Liver (tissue), 3 donors: ENCODE measurements at regions not wholly inside any gene's neighbourhood (a gene's known extent, or its start where the extent isn't known, plus 50 kb on each side); places are given as distances from the start of the nearest gene placed in this dataset.

Experiments
- FOXA1 ChIP-seq: IDR thresholded peaks from 2 replicates; pipeline ENCODE4 v1.6.1; 2016; ENCODE audit warnings: antibody characterized with exemption
- HNF4A ChIP-seq, 2 donors: conservative IDR thresholded peaks; 2 replicates each; pipeline ENCODE4 v1.6.1; 2016; ENCODE audit warnings: antibody characterized with exemption in 2 of 2, mild to moderate bottlenecking in 2 of 2
- JUND ChIP-seq, 2 donors: IDR thresholded peaks; 2 replicates each; pipeline ENCODE4 v1.6.1; 2016; ENCODE audit warnings: antibody characterized with exemption in 2 of 2
- NR2F2 ChIP-seq: IDR thresholded peaks from 2 replicates; pipeline ENCODE4 v1.6.1; 2016; ENCODE audit warnings: antibody characterized with exemption
- RXRA ChIP-seq, 2 donors: IDR thresholded peaks; 2 replicates each; pipeline ENCODE4 v1.6.1; 2017 to 2018; ENCODE audit warnings: antibody characterized with exemption in 2 of 2, mild to moderate bottlenecking in 1 of 2
- SP1 ChIP-seq: IDR thresholded peaks from 2 replicates; pipeline ENCODE4 v1.6.1; 2018; ENCODE audit warnings: antibody characterized with exemption, mild to moderate bottlenecking
- TAF1 ChIP-seq: conservative IDR thresholded peaks from 2 replicates; pipeline ENCODE4 v1.6.1; 2016; ENCODE audit warnings: antibody characterized with exemption, mild to moderate bottlenecking
- YY1 ChIP-seq: IDR thresholded peaks from 2 replicates; pipeline ENCODE4 v1.6.1; 2016; ENCODE audit warnings: antibody characterized with exemption, mild to moderate bottlenecking
- TF ChIP-seq, protein P1 (sequence below): fragments of 150-350 bp; IDR thresholded peaks from 2 replicates; pipeline ENCODE4 v1.5.1; 2017; ENCODE audit warnings: improper control_type of control experiment, low read depth, low read length; ENCODE audit not compliant: missing input control
- TF ChIP-seq, protein P2 (sequence below): IDR thresholded peaks from 2 replicates; pipeline ENCODE4 v1.6.1; 2016; ENCODE audit warnings: antibody characterized with exemption, mild to moderate bottlenecking
- TF ChIP-seq, protein P3 (sequence below): IDR thresholded peaks from 2 replicates; pipeline ENCODE4 v1.6.1; 2016; ENCODE audit warnings: antibody characterized with exemption
- TF ChIP-seq, protein P4 (sequence below): IDR thresholded peaks from 2 replicates; pipeline ENCODE4 v1.6.1; 2016; ENCODE audit warnings: antibody characterized with exemption
- TF ChIP-seq, protein P5 (sequence below): IDR thresholded peaks from 2 replicates; pipeline ENCODE4 v1.6.1; 2016; ENCODE audit warnings: antibody characterized with exemption
- donor health status: healthy.
- donor health status: healthy.

DNA sequence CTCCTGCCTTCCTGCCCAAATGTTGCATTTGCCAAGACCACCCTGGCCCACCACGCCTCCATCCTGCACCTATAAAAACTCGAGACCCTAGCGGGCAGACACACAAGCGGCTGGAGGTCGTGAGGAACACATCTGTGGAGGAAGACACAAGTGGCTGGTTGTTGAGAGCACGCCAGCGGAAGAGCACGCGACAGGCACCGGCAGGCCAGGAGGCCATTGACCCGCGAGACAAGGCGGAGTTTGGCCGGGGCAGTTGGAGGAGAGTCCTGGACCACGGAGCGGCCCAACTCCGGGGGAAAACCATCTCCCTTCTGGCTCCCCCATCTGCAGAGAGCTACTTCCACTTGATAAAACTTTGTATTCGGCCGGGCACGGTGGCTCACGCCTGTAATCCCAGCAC is 115.2 kb upstream of the AGA start:
- TF ChIP-seq, protein P1, sequence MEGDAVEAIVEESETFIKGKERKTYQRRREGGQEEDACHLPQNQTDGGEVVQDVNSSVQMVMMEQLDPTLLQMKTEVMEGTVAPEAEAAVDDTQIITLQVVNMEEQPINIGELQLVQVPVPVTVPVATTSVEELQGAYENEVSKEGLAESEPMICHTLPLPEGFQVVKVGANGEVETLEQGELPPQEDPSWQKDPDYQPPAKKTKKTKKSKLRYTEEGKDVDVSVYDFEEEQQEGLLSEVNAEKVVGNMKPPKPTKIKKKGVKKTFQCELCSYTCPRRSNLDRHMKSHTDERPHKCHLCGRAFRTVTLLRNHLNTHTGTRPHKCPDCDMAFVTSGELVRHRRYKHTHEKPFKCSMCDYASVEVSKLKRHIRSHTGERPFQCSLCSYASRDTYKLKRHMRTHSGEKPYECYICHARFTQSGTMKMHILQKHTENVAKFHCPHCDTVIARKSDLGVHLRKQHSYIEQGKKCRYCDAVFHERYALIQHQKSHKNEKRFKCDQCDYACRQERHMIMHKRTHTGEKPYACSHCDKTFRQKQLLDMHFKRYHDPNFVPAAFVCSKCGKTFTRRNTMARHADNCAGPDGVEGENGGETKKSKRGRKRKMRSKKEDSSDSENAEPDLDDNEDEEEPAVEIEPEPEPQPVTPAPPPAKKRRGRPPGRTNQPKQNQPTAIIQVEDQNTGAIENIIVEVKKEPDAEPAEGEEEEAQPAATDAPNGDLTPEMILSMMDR = no peak
- TF ChIP-seq NR2F2 = no peak
- TF ChIP-seq JUND (IDR thresholded peaks at IDR 0.05) = no peak
- TF ChIP-seq, protein P2, sequence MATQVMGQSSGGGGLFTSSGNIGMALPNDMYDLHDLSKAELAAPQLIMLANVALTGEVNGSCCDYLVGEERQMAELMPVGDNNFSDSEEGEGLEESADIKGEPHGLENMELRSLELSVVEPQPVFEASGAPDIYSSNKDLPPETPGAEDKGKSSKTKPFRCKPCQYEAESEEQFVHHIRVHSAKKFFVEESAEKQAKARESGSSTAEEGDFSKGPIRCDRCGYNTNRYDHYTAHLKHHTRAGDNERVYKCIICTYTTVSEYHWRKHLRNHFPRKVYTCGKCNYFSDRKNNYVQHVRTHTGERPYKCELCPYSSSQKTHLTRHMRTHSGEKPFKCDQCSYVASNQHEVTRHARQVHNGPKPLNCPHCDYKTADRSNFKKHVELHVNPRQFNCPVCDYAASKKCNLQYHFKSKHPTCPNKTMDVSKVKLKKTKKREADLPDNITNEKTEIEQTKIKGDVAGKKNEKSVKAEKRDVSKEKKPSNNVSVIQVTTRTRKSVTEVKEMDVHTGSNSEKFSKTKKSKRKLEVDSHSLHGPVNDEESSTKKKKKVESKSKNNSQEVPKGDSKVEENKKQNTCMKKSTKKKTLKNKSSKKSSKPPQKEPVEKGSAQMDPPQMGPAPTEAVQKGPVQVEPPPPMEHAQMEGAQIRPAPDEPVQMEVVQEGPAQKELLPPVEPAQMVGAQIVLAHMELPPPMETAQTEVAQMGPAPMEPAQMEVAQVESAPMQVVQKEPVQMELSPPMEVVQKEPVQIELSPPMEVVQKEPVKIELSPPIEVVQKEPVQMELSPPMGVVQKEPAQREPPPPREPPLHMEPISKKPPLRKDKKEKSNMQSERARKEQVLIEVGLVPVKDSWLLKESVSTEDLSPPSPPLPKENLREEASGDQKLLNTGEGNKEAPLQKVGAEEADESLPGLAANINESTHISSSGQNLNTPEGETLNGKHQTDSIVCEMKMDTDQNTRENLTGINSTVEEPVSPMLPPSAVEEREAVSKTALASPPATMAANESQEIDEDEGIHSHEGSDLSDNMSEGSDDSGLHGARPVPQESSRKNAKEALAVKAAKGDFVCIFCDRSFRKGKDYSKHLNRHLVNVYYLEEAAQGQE = no peak
- TF ChIP-seq RXRA (IDR thresholded peaks at IDR 0.05) = no peak
- TF ChIP-seq SP1 = no peak
- TF ChIP-seq HNF4A (conservative IDR thresholded peaks at IDR 0.05) = no peak
- TF ChIP-seq, protein P3, sequence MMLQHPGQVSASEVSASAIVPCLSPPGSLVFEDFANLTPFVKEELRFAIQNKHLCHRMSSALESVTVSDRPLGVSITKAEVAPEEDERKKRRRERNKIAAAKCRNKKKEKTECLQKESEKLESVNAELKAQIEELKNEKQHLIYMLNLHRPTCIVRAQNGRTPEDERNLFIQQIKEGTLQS = no peak
- TF ChIP-seq YY1 = no peak
- no peak for TF ChIP-seq FOXA1
- TF ChIP-seq, protein P4, sequence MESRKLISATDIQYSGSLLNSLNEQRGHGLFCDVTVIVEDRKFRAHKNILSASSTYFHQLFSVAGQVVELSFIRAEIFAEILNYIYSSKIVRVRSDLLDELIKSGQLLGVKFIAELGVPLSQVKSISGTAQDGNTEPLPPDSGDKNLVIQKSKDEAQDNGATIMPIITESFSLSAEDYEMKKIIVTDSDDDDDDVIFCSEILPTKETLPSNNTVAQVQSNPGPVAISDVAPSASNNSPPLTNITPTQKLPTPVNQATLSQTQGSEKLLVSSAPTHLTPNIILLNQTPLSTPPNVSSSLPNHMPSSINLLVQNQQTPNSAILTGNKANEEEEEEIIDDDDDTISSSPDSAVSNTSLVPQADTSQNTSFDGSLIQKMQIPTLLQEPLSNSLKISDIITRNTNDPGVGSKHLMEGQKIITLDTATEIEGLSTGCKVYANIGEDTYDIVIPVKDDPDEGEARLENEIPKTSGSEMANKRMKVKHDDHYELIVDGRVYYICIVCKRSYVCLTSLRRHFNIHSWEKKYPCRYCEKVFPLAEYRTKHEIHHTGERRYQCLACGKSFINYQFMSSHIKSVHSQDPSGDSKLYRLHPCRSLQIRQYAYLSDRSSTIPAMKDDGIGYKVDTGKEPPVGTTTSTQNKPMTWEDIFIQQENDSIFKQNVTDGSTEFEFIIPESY = no peak
- TF ChIP-seq, protein P5, sequence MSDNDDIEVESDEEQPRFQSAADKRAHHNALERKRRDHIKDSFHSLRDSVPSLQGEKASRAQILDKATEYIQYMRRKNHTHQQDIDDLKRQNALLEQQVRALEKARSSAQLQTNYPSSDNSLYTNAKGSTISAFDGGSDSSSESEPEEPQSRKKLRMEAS = no peak
- no peak for TF ChIP-seq TAF1
